Spleen (tissue), 11 donors: ENCODE measurements at regions not wholly inside any gene's neighbourhood (a gene's known extent, or its start where the extent isn't known, plus 50 kb on each side); places are given as distances from the start of the nearest gene placed in this dataset.

ENCODE experiments used
- DNase-seq: peaks from one replicate; pipeline ENCODE4 v3.0.0-alpha.2; 2020
- H3K27ac ChIP-seq, 8 donors: fragments of 200-600 bp; sonication (generic) in 7 of 8; 1 replicate in 4 of 8; 2 replicates in 4 of 8; pipeline versions ENCODE4 v1.5.0 to v1.8.0; 2016 to 2021; ENCODE audit warnings: inconsistent platforms in 4 of 8, mild to moderate bottlenecking in 4 of 8, moderate library complexity in 1 of 8
- H3K27me3 ChIP-seq, 7 donors: fragments of 200-600 bp; sonication (generic) in 6 of 7; replicated peaks in 1 of 7; 1 replicate in 4 of 7; 2 replicates in 3 of 7; pipeline versions ENCODE4 v1.5.0 to v1.8.0; 2016 to 2021; ENCODE audit warnings: inconsistent platforms in 3 of 7, mild to moderate bottlenecking in 1 of 7
- H3K36me3 ChIP-seq, 6 donors: fragments of 200-600 bp; sonication (generic) in 5 of 6; 1 replicate in 4 of 6; 2 replicates in 2 of 6; pipeline versions ENCODE4 v1.5.0 to v1.8.0; 2016 to 2021; ENCODE audit warnings: inconsistent platforms in 2 of 6
- H3K4me1 ChIP-seq, 6 donors: fragments of 200-600 bp; sonication (generic) in 5 of 6; 1 replicate in 3 of 6; 2 replicates in 3 of 6; pipeline versions ENCODE4 v1.5.0 to v1.8.0; 2016 to 2021; ENCODE audit warnings: inconsistent platforms in 3 of 6
- H3K4me3 ChIP-seq, 8 donors: fragments of 200-600 bp; sonication (generic) in 7 of 8; 1 replicate in 4 of 8; 2 replicates in 4 of 8; pipeline versions ENCODE4 v1.5.0 to v1.8.0; 2016 to 2021; ENCODE audit warnings: inconsistent platforms in 4 of 8, mild to moderate bottlenecking in 4 of 8, moderate library complexity in 2 of 8
- H3K9me3 ChIP-seq, 8 donors: fragments of 200-600 bp; sonication (generic) in 7 of 8; 1 replicate in 4 of 8; 2 replicates in 4 of 8; pipeline versions ENCODE4 v1.5.0 to v1.8.0; 2016 to 2021; ENCODE audit warnings: inconsistent platforms in 4 of 8
- CTCF ChIP-seq, 11 experiments: fragments of 200-600 bp in 7 of 11; fragments of 450-650 bp in 4 of 11; sonication (generic) in 4 of 11; IDR thresholded peaks in 8 of 11; conservative IDR thresholded peaks in 3 of 11; 1 replicate in 7 of 11; 2 replicates in 4 of 11; pipeline versions ENCODE4 v1.4.0 to v1.8.0; 2016 to 2021; ENCODE audit warnings: antibody characterized with exemption in 11 of 11, inconsistent platforms in 4 of 11, mild to moderate bottlenecking in 1 of 11
- POLR2A ChIP-seq, 3 donors: fragments of 450-650 bp; IDR thresholded peaks; one replicate each; pipeline ENCODE4 v1.5.1; 2017; ENCODE audit warnings: antibody characterized with exemption in 3 of 3, mild to moderate bottlenecking in 1 of 3
- POLR2AphosphoS5 ChIP-seq, 3 donors: sonication (generic); formaldehyde crosslinking; IDR thresholded peaks; one replicate each; pipeline ENCODE4 v1.5.1; 2017; ENCODE audit warnings: antibody characterized with exemption in 3 of 3
- WGBS, 5 donors: extraction: QIAGEN DNeasy Blood & Tissue Kit in 3 of 5; methylation state at CpG; one replicate each; pipeline versions ENCODE4 v1.1.5 to v1.1.7; 2013 to 2018; 5-methylcytosine and 5-hydroxymethylcytosine counted together
- intact Hi-C: fragments of 100-400 bp; cut with DNase I; formaldehyde crosslinking; loops from one replicate; pipeline ENCODE4 v1.15.0; 2023; ENCODE audit warnings: low total_unique reads
- donor health status: healthy with polysubstance abuse.
- donor health status: DM: no; HTN: no; CAD: no; lungs with moderate emphysema.
- donor health status: DM: no; HTN: no; CAD: no.
- donor health status: Bipolar disorder and iron deficiency.
- donor health status: healthy.
- donor health status: DM: no; HTN: no; CAD: no.
- donor health status: DM: yes; HTN: yes; CAD: no.

- Histone ChIP-seq H3K9me3 (peaks cover 0 to 11% (median 6%) of the 10 kb centered on the region in 8 donors), H3K27ac (no peak overlapping the region), H3K4me1 (no peaks in the 10 kb centered on the region), H3K4me3 (no peak overlapping the region), H3K36me3 (no peaks in the 10 kb centered on the region), H3K27me3 (no peaks in the 10 kb centered on the region)
- DNase-seq: no peak
- no peak for TF ChIP-seq CTCF (IDR thresholded peaks at IDR 0.05 in 8 of 11, conservative IDR thresholded peaks at IDR 0.05 in 3 of 11)
- no peak for TF ChIP-seq POLR2A (IDR thresholded peaks at IDR 0.05)
- no peak for TF ChIP-seq POLR2AphosphoS5 (IDR thresholded peaks at IDR 0.05)
- intact Hi-C loops: no loop called here
Observed at GRCh38 chr11:131077340-131077739, 161.1 kb upstream of the SNX19 start.

- Histone ChIP-seq H3K4me1 (no peaks in the 10 kb centered on the region), H3K27ac (no peak overlapping the region), H3K9me3 (peaks cover 0 to 11% (median 6%) of the 10 kb centered on the region in 8 donors), H3K36me3 (no peaks in the 10 kb centered on the region), H3K27me3 (no peaks in the 10 kb centered on the region), H3K4me3 (no peak overlapping the region)
- DNase-seq: no peak
- WGBS, 5 donors: 74 to 92% (median 84%) methylated on average over 3 of the region's 3 CpGs
- TF ChIP-seq POLR2AphosphoS5 (IDR thresholded peaks at IDR 0.05) (no peak), CTCF (IDR thresholded peaks at IDR 0.05 in 8 of 11, conservative IDR thresholded peaks at IDR 0.05 in 3 of 11) (no peak), POLR2A (IDR thresholded peaks at IDR 0.05) (no peak)
- intact Hi-C loops: no loop called here
Observed at GRCh38 chr11:131079036-131079435, 162.8 kb upstream of the SNX19 start.

DNA sequence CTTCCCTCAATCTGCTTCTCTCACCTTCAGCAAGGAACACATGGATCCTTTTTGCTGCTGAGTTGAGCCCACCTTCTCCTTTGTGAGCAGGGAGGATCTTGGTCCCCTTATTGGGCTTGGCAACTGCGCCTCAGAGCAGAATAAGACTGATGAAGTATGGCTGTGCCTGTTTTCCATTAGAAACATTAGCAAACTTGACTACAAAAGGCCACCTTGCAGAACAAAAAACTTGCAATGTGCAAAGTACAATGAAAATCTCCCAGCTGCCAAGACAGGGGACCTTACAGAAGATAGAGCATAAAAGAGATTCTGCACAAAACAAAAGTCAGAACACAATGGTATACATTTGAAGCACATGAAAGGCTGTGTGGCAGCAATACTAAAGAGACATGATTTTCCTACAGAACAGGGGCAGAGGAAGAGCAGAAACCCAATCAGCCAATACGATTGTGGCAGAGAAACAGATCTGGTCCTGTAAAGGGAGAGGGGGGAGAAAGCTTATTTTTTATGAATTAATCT, 173.5 kb upstream of the SNX19 start:
- DNase-seq: no peak
- no peaks in the 10 kb centered on the region for H3K36me3 ChIP-seq
- 56 to 81% (median 63%) methylated on average over 2 of the region's 2 CpGs for WGBS, 5 donors
- H3K4me1 ChIP-seq: no peaks in the 10 kb centered on the region
- TF ChIP-seq CTCF (IDR thresholded peaks at IDR 0.05 in 8 of 11, conservative IDR thresholded peaks at IDR 0.05 in 3 of 11) (no peak), POLR2A (IDR thresholded peaks at IDR 0.05) (no peak), POLR2AphosphoS5 (IDR thresholded peaks at IDR 0.05) (no peak)
- no peaks in the 10 kb centered on the region for H3K27me3 ChIP-seq
- no peak overlapping the region for H3K27ac ChIP-seq
- H3K4me3 ChIP-seq: no peak overlapping the region
- peaks cover 2 to 21% (median 14%) of the 10 kb centered on the region in 8 donors for H3K9me3 ChIP-seq
- intact Hi-C loops: no loop called here

DNA sequence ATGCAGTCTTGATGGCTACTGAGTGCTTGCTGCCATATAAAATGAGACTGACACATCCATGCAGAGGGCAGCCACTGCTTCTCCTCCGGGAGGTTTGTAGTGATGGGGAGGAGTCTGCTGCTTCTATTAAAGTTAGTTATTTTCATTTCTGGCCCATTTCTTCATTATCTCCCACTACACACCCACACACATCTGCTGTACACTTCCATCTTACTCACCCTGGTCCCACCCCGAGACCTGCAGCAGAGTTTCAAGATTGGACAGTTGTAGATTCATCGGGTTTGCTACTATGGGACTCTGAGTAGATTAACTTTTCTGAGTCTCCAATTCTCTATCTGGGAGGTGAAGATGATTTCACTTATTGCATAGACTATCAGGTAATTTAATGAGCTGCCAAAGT, 176.2 kb upstream of the SNX19 start:
- H3K27ac ChIP-seq: no peak overlapping the region
- WGBS, 5 donors: 84 to 94% (median 88%) methylated on average over 3 of the region's 3 CpGs
- intact Hi-C loops: no loop called here

More for the DNA sequence above, 176.2 kb upstream of the SNX19 start:
- H3K9me3 ChIP-seq: no peaks in the 10 kb centered on the region
- no peaks in the 10 kb centered on the region for H3K36me3 ChIP-seq
- DNase-seq: no peak
- H3K27me3 ChIP-seq: no peaks in the 10 kb centered on the region
- TF ChIP-seq POLR2AphosphoS5 (IDR thresholded peaks at IDR 0.05): no peak
- no peak for TF ChIP-seq CTCF (IDR thresholded peaks at IDR 0.05 in 8 of 11, conservative IDR thresholded peaks at IDR 0.05 in 3 of 11)
- TF ChIP-seq POLR2A (IDR thresholded peaks at IDR 0.05): no peak
- no peak overlapping the region for H3K4me3 ChIP-seq
- no peaks in the 10 kb centered on the region for H3K4me1 ChIP-seq
